KG1 (cell line): ENCODE measurements at regions not wholly inside any gene's neighbourhood (a gene's known extent, or its start where the extent isn't known, plus 50 kb on each side); places are given as distances from the start of the nearest gene placed in this dataset.
"Not testable (repeated sequence)": the region's sequence is repeated elsewhere in the genome, so short reads cannot be mapped to it uniquely, and the experiment has no call there.

Source experiments
- DNase-seq: peaks from one replicate; lab custom pipeline; 2025; lab: John Stamatoyannopoulos, UW

DNA sequence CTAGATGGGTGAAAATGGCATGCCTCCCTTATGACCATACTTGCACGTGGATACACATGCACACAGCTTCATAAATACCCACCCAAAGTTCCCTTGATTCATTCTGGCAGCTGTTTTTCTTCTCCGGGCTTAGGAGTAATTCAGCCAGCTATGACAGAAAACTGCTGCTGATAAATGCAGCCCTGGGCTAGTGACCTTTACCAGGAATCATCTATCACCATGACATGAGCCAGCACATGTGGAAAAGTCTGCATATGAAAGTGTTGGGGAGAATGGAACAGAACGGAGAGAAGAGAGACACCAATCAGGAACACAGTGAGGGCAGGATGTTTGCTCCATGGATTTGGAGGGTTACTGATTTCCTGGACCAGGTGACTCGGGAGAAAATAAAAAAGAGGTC is 706.3 kb downstream of the PDCD6IP start:
- DNase-seq, result no peak

DNA sequence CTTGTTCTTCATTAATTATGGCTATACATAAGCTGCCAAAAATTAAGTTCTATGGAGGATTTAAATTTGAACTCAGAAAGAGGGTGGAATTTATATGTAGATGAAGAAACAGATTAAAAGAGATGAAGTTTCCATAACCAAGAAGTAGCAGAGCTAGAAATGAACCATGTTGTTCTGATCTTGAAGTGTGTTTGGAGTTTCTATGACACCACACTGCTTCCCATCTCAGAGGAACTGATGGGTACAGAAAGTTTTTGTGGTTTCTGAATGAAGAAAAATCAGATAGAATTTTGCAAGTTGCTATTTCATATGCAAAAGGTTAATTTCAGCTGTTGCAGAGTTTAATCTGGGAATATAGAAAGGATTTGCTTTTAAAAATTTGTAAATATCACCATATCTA is 710.3 kb downstream of the PDCD6IP start:
- no peak for DNase-seq

DNA sequence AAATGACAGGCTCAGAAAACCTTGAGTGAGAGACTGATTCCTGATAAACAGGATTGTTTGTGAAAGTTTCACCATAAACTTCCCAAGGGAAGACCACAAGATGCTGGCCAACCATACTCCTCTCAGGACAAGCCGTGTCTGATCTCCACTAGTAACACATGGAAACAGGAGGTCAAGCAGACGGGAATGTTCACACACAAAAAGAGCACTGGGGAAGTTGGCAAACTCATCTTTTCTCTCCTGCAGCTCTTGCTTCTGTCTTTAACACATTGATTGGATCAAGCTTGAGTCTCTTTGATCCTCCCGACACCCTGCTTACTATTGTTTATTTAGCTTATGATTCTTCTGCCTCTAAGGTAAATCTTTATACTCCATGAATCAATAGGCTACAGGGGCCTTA is 713.5 kb downstream of the PDCD6IP start:
- DNase-seq, result no peak

DNA sequence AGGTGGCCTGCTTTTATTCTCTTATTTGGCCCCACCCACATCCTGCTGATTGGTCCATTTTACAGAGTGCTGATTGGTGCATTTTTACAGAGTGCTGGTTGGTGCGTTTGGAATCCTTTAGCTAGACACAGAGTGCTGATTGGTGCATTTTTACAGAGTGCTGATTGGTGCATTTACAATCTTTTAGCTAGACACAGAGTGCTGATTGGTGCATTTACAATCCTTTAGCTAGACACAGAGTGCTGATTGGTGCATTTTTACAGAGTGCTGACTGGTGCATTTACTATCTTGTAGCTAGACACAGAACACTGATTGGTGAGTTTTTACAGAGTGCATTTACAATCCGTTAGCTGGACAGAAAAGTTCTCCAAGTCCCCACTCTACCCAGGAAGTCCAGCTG is 720.6 kb downstream of the PDCD6IP start:
- DNase-seq, result not testable (repeated sequence)

DNA sequence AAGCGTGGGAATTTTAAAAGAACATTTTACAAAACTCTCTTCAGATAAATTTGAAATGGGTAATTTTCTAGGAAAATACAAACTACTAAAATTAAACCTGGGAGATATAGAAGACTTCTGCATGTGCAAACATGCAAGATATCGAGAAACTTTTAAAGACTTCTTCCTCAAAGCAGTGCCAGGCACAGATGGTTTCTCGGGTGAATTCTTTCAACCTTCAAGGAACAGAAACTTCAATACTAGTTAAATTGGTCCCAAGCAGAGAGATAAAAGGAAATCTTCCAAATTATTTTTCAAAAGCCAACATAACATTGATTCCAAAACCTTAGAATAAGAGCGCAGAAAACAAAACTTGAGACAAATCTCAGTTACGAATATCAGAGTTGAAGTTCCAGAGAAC is 732.7 kb downstream of the PDCD6IP start:
- no peak for DNase-seq

DNA sequence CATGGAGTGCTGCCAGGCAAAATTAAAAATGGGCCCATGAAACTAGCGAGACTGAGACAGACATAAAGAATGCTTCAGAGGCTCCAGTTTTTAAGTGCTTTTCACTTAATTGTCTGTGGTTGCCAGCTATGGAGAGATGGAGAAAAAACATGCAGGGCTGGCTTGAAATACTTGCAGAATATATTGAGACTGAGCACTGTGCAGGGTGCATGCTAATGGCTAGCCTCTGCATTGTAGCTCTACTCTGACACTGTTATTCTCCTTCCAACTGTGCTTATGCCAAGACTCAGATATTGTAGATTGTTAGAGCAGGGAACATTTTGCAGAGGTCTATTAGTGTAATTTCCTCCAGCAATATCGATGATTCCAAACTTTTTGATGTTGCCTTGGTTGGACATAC is 735.0 kb downstream of the PDCD6IP start:
- DNase-seq, result no peak

DNA sequence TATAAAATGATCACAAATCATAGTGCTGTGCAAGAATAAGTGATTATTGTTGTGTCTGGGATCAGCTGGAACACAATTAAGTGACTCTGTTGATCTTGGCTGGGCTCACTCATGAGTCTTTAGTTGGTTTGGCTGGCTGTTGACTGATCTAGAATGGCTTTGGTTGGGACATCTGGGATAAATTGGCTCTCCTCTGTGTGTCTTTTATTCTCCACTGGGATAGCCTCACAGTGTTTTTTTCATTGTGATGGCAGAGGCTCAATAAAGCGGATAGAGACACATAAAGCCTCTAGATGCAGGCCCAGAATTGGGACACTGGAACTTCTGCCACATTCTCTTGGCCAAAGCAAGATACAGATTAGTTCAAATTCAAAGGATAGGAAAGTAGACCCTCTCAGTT is 735.6 kb downstream of the PDCD6IP start:
- DNase-seq, result no peak

DNA sequence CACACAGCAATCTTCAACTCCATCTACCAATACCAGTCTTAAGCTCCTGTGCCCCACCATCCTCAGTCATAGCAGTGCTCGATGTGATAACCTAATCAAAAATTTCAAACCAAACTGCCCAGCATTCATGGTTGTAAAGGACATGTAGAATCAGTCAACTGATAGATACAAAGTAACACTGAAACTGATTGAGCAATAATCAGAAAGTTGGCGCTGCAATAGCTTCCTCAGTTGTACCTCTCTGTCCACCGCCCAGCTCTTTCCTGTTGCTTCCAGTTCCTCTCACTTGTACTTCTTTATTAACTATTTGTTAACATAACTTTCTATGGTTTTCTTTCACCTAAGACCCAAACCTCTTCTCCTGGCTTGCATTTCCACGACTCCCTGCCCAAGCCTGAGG is 745.7 kb downstream of the PDCD6IP start:
- no peak for DNase-seq

DNA sequence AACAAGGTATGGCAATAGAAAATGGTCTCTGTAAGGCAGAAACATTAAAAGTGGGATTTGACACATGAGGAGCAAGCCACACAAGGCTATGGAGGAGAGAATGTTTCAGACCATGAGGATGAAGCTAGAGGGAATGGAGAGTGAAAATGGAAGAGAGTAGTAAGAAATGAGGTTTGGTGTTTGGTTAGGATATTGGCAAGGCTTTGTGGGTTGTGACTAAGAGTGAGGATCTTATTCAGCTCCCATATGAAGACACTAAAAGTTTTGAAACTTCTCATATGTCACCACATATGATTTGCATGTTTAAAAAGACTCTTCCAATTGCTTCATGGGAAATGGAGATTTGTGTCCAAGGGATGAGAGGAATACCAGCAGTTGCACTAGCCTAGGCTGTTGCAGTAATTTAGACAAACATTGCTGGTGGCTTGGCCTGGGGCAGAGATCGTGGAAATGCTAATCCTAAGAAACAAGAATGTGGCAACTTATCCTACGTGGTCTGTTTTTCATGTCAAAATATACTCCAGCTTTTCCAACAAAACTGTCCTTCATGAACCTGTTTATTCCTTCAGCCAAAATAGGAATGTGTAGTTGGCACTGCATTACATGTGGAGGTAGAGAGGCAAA is 749.0 kb downstream of the PDCD6IP start:
- no peak for DNase-seq

DNA sequence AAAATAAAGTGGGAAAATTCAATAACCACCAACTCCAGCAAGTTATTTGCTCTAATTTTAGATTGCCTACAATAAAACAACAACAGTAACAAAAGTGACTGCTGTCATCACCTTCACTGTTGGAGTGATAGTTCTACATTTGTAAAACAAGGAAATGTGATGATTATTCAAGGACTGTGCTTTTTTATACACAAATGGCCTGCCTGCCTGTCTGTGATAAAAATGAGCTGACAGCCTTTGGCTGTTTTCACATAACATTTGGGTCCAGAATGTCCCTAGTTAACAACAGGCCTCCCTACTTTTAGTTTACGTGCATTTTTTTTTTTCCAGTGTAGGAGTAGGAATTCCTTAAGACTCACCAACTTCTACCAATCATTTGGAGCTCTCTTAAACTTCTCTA is 768.8 kb downstream of the PDCD6IP start:
- no peak for DNase-seq

DNA sequence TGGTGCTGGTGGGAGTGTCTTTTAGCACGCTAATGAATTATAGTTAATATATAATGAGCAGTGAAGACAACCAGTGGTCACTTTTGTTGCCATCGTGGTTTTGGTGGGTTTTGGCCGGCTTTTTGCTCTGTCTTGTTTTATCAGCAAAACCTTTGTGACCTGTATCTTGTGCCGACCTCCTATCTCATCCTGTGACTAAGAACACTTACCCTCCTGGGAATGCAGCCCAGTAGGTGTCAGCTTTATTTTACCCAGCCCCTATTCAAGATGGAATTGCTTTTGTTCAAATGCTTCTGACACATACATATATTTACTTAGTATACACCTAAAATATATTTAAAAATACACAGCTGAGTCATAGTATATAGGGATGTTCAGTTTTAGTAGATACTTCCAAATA is 770.3 kb downstream of the PDCD6IP start:
- DNase-seq, result no peak

DNA sequence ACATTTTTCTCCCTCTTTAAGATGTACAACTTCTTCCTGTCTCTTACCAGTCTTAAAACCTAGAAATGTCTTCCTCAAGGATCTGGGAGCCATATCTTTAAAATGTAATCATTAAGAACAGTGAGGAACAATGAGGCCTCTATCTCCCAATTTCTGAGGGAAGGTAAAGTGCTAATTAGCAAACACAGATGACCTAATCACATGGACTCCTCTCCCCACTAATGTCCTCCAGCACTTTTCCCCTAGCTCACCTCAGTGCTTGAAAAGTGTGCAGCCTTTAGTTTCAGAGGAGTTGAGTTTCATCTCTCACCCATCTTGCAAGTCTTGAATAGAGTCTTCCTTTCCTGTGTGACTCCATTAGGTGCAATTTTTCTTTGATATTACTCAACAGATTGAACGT is 771.0 kb downstream of the PDCD6IP start:
- DNase-seq, result no peak

DNA sequence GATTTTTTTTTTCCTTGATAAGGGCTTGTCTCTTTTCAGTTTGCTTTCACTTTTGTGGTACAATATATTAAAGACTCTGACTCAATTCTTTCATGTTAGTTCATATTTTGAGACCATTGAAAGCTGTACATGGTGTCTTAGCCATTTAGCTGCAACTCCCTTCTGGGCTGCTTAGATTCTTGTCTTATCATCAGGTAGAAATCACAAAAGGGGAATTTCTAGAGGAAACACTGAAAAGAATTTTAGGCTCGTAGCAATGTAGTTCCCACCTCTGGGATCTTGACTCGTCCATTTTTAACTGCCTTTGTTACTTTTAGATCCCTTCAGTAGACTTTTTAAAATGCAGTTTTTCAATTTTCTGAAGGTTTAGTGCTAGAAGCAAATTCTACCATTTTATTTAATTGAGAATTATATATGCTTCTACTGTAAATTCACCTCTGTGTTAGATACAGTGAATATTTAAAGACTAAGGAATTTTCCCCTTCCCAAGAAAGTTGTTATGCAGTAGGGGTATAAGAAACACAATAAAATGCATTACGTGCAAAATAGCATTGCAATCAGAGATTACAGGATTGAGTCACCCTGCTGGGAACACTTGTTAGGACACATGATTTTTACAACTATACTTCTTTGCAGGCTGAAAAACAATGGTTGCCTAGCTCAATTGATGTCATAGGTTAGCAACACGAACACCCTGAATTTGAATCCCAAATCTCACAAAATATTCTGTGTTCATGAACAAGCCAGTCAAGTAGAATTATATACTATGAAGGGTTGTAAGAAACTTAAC is 772.7 kb downstream of the PDCD6IP start:
- DNase-seq, result no peak

DNA sequence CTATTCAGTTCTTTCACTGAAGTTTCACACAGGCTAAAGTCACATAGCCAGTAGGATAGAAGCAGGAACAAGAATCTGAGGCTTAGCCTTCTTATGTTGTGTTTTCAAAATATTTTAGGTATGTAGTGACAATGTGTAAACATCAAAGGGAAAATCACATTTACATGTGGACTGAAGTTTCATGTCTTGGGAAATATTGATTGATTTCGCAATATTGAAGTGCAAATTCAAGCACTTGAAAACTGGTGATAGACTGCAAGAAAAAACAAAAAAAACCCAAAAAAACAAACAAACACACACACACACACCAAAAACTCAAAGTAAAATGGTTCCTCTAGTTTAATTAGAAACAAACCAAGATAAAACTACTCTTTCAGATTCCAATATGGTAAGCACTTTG is 773.3 kb downstream of the PDCD6IP start:
- no peak for DNase-seq

DNA sequence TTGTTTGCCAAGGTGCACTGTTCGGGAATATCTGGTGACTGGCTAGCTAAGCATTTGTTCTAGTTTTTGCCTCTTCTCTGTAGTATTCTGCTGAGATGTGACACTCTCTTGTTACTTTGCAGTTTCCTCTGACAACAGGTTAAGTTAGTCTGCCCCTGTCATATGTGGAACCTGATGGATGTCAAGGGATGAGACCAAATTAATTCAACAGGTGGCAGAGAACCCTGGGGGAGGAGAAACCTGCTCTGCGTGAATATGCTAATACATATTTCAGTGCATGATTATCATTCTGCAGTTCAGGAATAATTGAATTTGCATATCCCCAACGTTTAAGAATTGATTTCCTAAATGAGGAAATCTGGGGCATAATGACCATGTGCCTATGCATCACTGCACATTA is 777.3 kb downstream of the PDCD6IP start:
- no peak for DNase-seq

DNA sequence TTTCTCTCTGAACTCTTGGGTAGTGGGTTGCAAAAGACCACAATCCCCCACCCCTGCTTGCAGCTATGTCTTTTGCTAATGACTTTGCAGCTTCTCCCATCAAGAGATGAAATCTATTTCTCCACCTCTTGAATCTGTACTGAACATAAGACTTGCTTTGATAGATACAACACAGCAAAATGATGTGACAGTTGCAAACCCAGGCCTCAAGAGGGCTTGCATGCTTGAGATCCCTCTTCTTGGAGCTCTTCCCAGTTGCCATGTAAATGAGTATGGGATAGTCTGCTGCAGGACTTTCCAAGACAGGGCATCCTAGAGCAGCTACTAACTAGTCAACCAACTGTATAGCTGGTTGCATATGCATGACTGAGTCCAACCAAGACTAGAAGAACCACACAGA is 783.6 kb downstream of the PDCD6IP start:
- no peak for DNase-seq

DNA sequence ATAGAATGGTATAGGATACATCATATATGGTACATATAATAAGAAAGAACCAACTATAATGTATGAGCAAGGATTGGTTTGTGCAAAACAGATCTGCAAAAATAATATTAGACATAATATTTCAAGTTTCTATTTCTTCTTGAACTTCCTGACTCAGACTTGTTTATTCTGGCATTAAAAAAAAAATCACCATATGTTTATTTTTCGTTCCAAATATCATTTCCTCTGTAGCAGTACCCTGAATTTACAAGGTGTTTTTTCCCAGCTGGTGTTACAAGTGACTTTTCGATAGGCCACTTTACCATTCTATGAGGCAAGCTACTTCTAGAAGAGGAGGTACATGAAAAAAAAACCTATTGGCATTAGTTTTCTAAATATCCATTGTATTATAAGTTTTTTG is 785.0 kb downstream of the PDCD6IP start:
- DNase-seq, result no peak

DNA sequence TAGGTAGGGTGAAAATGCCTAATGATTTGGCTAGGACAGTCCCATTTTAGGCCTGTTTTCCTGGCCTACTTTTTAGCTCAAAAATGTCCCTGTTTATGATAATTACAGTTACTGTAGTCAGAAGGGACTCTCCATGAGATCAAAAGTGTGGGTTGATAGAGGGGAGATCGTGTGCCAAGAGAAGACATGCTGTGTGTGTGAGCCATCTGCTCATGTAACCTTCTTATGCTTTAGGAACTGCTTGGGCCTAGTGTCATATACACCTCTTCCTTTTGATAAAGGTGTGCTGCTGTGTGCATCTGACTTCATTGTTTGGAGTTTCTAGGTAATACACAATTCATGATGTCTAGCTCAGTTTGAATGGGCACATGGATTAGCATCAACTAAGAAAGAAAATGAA is 786.5 kb downstream of the PDCD6IP start:
- no peak for DNase-seq

DNA sequence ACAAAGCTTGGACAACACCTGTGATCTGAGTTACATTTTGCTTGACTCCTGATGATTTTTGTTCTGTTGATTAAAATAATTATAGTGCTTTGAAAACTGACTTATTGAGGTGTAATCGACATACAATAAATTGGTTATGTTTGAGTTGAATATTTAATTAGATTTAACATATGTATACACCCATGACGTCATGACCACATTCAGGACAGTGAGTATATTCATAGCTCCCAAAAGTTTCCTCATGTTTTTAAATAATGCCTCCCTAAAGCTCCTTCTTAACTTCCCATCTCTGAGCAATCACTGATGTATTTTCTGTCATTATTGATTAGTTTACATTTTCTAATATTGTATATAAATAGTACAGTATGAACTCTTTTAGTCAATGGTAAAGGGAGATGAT is 801.2 kb downstream of the PDCD6IP start:
- DNase-seq, result no peak

DNA sequence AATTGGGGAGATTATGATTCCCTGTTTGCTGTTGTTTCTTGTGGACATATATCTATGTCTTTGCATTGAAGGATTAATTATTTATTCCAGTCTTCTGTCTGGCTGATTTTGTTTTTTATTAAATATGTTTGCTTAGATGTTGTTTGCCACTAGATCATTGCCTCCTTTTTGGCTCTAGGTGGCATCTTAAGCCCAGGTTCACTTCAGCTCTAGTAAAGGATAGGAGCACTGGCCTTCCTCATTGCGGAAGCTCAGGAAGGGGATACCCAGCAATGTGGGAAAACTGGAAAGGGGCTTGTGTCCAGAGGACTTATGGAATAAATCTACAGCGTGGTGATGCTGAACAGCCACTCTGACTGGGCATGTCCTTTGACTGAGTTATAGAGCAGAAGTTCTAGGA is 821.6 kb downstream of the PDCD6IP start:
- no peak for DNase-seq

DNA sequence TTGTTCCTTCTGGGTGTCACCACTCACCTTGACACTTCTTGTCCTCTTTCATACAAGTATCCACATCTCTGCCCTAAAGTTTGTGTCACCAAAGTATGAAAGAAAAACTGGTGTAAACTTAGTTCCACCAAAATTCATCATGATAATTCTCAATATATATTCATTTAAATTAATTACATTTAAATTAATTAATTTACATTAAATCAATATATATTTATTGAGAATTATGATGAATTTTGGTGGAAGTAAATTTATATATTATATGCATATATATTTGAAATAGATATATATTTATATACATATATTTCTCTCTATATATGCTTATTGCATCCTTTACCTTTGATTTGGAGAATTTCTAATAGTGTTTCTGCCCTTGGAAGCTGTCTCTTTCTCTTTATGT is 828.3 kb downstream of the PDCD6IP start:
- DNase-seq, result no peak

DNA sequence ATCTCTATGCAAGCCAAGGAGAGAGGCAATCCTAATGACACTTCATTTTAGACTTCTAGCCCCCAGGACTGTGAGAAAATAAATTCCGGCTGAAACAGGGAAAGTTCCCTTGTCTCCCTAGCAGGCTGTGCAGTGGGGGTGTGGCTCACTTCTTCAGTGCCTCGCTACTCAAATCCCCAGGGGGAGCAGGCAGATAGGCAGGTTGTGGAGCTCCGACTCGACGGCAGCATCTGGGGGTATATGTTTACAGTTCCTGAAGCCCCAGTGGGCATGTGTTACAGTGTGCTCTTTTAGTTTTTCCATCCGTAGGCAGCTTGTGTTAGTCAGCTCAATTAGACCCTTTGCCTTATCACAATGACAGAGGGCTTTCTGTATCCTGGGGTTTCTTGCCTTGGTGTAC is 836.5 kb downstream of the PDCD6IP start:
- no peak for DNase-seq

DNA sequence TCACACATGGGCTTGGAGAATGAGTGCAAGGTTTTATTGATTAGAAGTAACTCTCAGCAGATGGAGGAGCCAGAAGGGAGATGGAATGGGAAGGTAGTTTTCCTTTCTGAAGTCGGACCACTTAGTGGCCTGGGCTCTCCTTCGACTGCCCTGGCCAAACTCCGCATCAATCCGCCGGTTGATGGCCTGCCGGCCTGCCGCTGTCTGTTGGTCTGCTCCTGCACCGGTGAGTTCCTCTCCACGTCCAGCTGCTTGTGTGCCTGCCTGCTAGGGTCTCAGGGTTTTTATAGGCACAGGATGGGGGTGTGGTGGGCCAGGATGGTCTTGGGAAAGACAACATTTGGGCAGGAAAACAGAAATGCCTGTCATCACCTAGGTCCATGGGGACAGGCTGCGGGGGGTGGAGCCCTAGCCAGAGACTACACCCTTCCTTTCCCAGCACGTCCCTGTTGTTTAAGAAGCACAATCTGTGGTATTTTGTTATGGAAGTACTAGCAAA is 837.0 kb downstream of the PDCD6IP start:
- no peak for DNase-seq

DNA sequence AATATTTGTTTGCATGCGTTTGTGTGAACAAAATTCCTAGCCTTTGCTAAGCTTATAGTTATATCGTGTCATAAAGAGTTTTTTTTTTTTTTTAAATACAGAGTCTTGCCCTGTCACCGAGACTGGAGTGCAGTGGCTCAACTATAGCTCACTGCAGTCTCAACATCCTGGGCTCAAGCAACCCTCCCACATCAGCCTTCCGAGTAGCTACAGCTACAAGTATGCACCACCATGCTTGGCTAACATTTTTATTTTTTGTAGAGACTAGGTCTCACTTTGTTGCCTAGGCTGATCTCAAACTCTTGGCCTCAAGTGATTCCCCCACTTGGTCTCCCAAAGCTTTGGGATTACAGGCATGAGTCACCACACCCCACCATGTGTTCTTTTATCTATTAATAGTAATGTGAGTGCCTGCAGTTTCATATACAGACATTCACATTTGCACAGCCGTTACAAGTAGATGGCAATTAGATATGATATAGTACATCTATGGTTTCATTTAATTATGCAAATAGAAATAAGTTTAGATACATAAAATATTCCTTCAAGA is 848.6 kb downstream of the PDCD6IP start:
- no peak for DNase-seq
